ENCODE measurements at regions not wholly inside any gene's neighbourhood (a gene's known extent, or its start where the extent isn't known, plus 50 kb on each side); places are given as distances from the start of the nearest gene placed in this dataset.

DNA sequence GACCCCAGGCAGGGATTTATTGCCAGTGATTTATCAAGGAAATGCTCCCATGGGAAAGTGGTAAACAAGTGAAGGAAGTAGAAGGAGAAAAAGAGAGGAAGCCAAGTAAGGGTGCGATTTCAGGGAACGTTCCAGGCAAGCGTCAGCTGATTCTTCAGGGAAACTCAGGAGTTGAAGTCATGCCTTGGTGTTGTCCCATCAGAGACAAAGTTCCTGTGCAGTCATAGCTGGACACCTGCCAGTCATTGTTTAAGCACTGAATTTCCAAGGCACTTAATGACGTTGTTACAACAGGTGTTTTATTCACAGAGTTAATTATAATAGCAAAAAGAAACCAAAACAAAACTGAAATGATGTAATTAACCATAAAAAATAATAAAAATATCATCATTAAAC lies 381.8 kb upstream of the CRIM1 start:
- TF ChIP-seq CHD1 (IDR thresholded peaks at IDR 0.05; ENCODE audit: low read depth, low read length) (no peak), POLR2A (IDR thresholded peaks at IDR 0.05; ENCODE audit: low read depth, low read length) (no peak), HDAC6 (IDR thresholded peaks at IDR 0.05; ENCODE audit: unreplicated experiment) (no peak), RBBP5 (conservative IDR thresholded peaks at IDR 0.05) (no peak), FOS (IDR thresholded peaks at IDR 0.05; ENCODE audit: borderline replicate concordance, extremely low read depth, insufficient read length) (no peak)

Measured in GM12878 (cell line).